Neural cell (in vitro differentiated cells): ENCODE measurements at regions not wholly inside any gene's neighbourhood (a gene's known extent, or its start where the extent isn't known, plus 50 kb on each side); places are given as distances from the start of the nearest gene placed in this dataset.

Experiments
- EP300 ChIP-seq: fragments of 450-650 bp; conservative IDR thresholded peaks from 2 replicates; pipeline ENCODE4 v1.6.1; 2014; ENCODE audit warnings: antibody characterized with exemption, mild to moderate bottlenecking, moderate library complexity; ENCODE audit not compliant: poor library complexity, severe bottlenecking
- EZH2 ChIP-seq: fragments of 200-600, 300-800 bp; shearing (Covaris generic), sonication (generic); IDR thresholded peaks from 2 replicates; pipeline ENCODE4 v1.6.1; 2014; ENCODE audit warnings: antibody characterized with exemption, low read length, borderline replicate concordance, mild to moderate bottlenecking; ENCODE audit not compliant: insufficient read depth, poor library complexity, severe bottlenecking
- MXI1 ChIP-seq: fragments of 450-650 bp; conservative IDR thresholded peaks from 2 replicates; pipeline ENCODE4 v1.6.1; 2014; ENCODE audit warnings: antibody characterized with exemption, mild to moderate bottlenecking; ENCODE audit not compliant: poor library complexity, severe bottlenecking
- POLR2AphosphoS5 ChIP-seq: IDR thresholded peaks from 2 replicates; pipeline ENCODE4 v1.6.1; 2012
- RAD21 ChIP-seq: fragments of 450-650 bp; conservative IDR thresholded peaks from 2 replicates; pipeline ENCODE4 v1.6.1; 2014; ENCODE audit warnings: antibody characterized with exemption, mild to moderate bottlenecking, moderate library complexity
- SMC3 ChIP-seq: fragments of 450-650 bp; conservative IDR thresholded peaks from 2 replicates; pipeline ENCODE4 v1.6.1; 2014; ENCODE audit warnings: antibody characterized with exemption, mild to moderate bottlenecking, moderate library complexity; ENCODE audit not compliant: poor library complexity
- TAF1 ChIP-seq: IDR thresholded peaks from 2 replicates; pipeline ENCODE4 v1.6.1; 2012; ENCODE audit warnings: low read depth
- TF ChIP-seq, protein P1 (sequence below): fragments of 450-650 bp; IDR thresholded peaks from 2 replicates; pipeline ENCODE4 v1.5.1; 2014; ENCODE audit warnings: antibody characterized with exemption, mild to moderate bottlenecking, moderate library complexity; ENCODE audit not compliant: poor library complexity, severe bottlenecking
- TF ChIP-seq, protein P2 (sequence below): IDR thresholded peaks from 2 replicates; pipeline ENCODE4 v1.6.1; 2012; ENCODE audit warnings: borderline replicate concordance

DNA sequence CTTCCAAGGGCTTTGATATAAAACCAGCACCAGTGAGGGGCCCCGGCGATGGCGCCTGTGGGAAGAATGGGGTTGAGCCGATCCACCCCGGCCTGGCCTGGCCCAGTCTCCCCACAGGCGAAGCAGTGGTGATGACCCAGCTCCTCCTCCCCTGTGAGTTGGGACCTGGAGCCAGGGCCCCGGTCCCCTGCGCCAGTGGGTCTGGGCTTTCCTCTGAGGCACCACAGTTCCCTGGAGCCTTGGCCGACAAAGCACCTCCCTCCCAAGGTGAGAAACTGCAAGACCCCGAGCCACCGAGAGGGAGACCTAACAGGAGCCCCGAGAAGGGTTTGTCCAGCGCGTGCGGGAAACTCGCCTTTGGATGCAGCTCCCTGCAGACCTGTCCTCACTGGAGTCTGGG, 942.9 kb downstream of the BRD1 start:
- TF ChIP-seq, protein P1, sequence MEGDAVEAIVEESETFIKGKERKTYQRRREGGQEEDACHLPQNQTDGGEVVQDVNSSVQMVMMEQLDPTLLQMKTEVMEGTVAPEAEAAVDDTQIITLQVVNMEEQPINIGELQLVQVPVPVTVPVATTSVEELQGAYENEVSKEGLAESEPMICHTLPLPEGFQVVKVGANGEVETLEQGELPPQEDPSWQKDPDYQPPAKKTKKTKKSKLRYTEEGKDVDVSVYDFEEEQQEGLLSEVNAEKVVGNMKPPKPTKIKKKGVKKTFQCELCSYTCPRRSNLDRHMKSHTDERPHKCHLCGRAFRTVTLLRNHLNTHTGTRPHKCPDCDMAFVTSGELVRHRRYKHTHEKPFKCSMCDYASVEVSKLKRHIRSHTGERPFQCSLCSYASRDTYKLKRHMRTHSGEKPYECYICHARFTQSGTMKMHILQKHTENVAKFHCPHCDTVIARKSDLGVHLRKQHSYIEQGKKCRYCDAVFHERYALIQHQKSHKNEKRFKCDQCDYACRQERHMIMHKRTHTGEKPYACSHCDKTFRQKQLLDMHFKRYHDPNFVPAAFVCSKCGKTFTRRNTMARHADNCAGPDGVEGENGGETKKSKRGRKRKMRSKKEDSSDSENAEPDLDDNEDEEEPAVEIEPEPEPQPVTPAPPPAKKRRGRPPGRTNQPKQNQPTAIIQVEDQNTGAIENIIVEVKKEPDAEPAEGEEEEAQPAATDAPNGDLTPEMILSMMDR: no peak
- no peak for TF ChIP-seq MXI1
- TF ChIP-seq EZH2: no peak
- TF ChIP-seq EP300: no peak
- TF ChIP-seq, protein P2, sequence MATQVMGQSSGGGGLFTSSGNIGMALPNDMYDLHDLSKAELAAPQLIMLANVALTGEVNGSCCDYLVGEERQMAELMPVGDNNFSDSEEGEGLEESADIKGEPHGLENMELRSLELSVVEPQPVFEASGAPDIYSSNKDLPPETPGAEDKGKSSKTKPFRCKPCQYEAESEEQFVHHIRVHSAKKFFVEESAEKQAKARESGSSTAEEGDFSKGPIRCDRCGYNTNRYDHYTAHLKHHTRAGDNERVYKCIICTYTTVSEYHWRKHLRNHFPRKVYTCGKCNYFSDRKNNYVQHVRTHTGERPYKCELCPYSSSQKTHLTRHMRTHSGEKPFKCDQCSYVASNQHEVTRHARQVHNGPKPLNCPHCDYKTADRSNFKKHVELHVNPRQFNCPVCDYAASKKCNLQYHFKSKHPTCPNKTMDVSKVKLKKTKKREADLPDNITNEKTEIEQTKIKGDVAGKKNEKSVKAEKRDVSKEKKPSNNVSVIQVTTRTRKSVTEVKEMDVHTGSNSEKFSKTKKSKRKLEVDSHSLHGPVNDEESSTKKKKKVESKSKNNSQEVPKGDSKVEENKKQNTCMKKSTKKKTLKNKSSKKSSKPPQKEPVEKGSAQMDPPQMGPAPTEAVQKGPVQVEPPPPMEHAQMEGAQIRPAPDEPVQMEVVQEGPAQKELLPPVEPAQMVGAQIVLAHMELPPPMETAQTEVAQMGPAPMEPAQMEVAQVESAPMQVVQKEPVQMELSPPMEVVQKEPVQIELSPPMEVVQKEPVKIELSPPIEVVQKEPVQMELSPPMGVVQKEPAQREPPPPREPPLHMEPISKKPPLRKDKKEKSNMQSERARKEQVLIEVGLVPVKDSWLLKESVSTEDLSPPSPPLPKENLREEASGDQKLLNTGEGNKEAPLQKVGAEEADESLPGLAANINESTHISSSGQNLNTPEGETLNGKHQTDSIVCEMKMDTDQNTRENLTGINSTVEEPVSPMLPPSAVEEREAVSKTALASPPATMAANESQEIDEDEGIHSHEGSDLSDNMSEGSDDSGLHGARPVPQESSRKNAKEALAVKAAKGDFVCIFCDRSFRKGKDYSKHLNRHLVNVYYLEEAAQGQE: no peak
- no peak for TF ChIP-seq SMC3
- TF ChIP-seq RAD21: no peak
- TF ChIP-seq POLR2AphosphoS5: no peak
- no peak for TF ChIP-seq TAF1
